IMR-90 (cell line): ENCODE measurements at regions not wholly inside any gene's neighbourhood (a gene's known extent, or its start where the extent isn't known, plus 50 kb on each side); places are given as distances from the start of the nearest gene placed in this dataset.
A peak's percentile ranks its signal among the peaks of the same experiment; 100 is the strongest.

ENCODE experiments used
- ATAC-seq: fragments of 200-7000 bp; cut with Tn5 transposase; 2 replicates; pipeline ENCODE4 v1.9.1; 2020; ENCODE audit warnings: low read depth, mild to moderate bottlenecking, moderate library complexity
- BruUV-seq: library from RNA; stranded (reverse); fragments of 400-500 nt; replicated peaks from 2 replicates; lab custom pipeline; 2021; lab: Mats Ljungman, UMichigan
- CTCF ChIA-PET: fragments of 300-600 bp; formaldehyde crosslinking; extraction: SDS; loops from one replicate; lab custom pipeline; 2021; ENCODE audit warnings: antibody characterized with exemption; lab: Yijun Ruan, JAX
- POLR2A ChIA-PET: fragments of 300-600 bp; sonication (Branson Sonifier 250); formaldehyde crosslinking; loops from one replicate; lab custom pipeline; 2022; ENCODE audit warnings: antibody characterized with exemption; ENCODE audit not compliant: unreplicated experiment; lab: Charles Lee
- DNase-seq: peaks from one replicate; pipeline ENCODE4 v3.0.0; 2013
- H2AFZ ChIP-seq: replicated peaks from 2 replicates; pipeline ENCODE3; 2013; ENCODE audit warnings: low read length, mild to moderate bottlenecking; ENCODE audit not compliant: poor library complexity
- H2AK5ac ChIP-seq: 2 replicates; pipeline ENCODE4 v1.6.1; 2013; ENCODE audit warnings: low read depth, low read length, inconsistent platforms
- H2AK9ac ChIP-seq: replicated peaks from 2 replicates; pipeline ENCODE3; 2013; ENCODE audit warnings: mild to moderate bottlenecking, low read depth, low read length, moderate library complexity; ENCODE audit not compliant: poor library complexity
- H2BK120ac ChIP-seq: 2 replicates; pipeline ENCODE4 v1.6.1; 2013; ENCODE audit warnings: low read depth, low read length, inconsistent platforms
- H2BK15ac ChIP-seq: 3 replicates; pipeline ENCODE4 v1.6.1; 2013; ENCODE audit warnings: low read depth, low read length, inconsistent platforms
- H2BK20ac ChIP-seq: 2 replicates; pipeline ENCODE4 v1.6.1; 2013; ENCODE audit warnings: low read depth, mild to moderate bottlenecking, inconsistent platforms, low read length, moderate library complexity
- H2BK5ac ChIP-seq: 2 replicates; pipeline ENCODE4 v1.6.1; 2013; ENCODE audit warnings: mild to moderate bottlenecking, low read depth, low read length, inconsistent platforms; ENCODE audit not compliant: poor library complexity, severe bottlenecking
- H3K14ac ChIP-seq: replicated peaks from 2 replicates; pipeline ENCODE4 v1.6.1; 2013; ENCODE audit warnings: low read depth, low read length, inconsistent platforms
- H3K18ac ChIP-seq: 2 replicates; pipeline ENCODE4 v1.6.1; 2013; ENCODE audit warnings: low read depth, low read length, control low read depth
- H3K23ac ChIP-seq: 2 replicates; pipeline ENCODE4 v1.6.1; 2013; ENCODE audit warnings: low read depth, low read length, inconsistent platforms
- H3K27ac ChIP-seq: 2 replicates; pipeline ENCODE4 v1.5.1; 2013; ENCODE audit warnings: mild to moderate bottlenecking, control low read depth, low read length; ENCODE audit not compliant: insufficient read depth
- H3K27me3 ChIP-seq: 2 replicates; pipeline ENCODE4 v1.6.1; 2013; ENCODE audit warnings: low read length; ENCODE audit not compliant: control insufficient read depth, insufficient read depth
- H3K36me3 ChIP-seq: 2 replicates; pipeline ENCODE4 v1.6.1; 2013; ENCODE audit warnings: low read length, mixed read lengths; ENCODE audit not compliant: control insufficient read depth, insufficient read depth
- H3K4ac ChIP-seq: 2 replicates; pipeline ENCODE4 v1.6.1; 2013; ENCODE audit warnings: low read depth, low read length, inconsistent platforms
- H3K4me1 ChIP-seq: 2 replicates; pipeline ENCODE4 v1.6.1; 2013; ENCODE audit warnings: low read length, mixed read lengths; ENCODE audit not compliant: control insufficient read depth, insufficient read depth
- H3K4me2 ChIP-seq: 2 replicates; pipeline ENCODE4 v1.6.1; 2013; ENCODE audit warnings: low read depth, mild to moderate bottlenecking, control low read depth, low read length, moderate library complexity
- H3K4me3 ChIP-seq: 2 replicates; pipeline ENCODE4 v1.5.1; 2013; ENCODE audit warnings: low read depth, mild to moderate bottlenecking, control low read depth, low read length, moderate library complexity; ENCODE audit not compliant: insufficient read depth
- H3K56ac ChIP-seq: 2 replicates; pipeline ENCODE4 v1.6.1; 2013; ENCODE audit warnings: low read length, inconsistent platforms; ENCODE audit not compliant: insufficient read depth; ENCODE audit errors: extremely low read depth
- H3K79me1 ChIP-seq, 2 experiments: 2 replicates each; pipeline ENCODE4 v1.6.1; 2013; ENCODE audit warnings: low read length in 2 of 2, inconsistent platforms in 1 of 2, low read depth in 1 of 2
- H3K9ac ChIP-seq: 2 replicates; pipeline ENCODE4 v1.6.1; 2013; ENCODE audit warnings: low read depth, low read length, control low read depth
- H3K9me1 ChIP-seq: 2 replicates; pipeline ENCODE4 v1.6.1; 2013; ENCODE audit warnings: low read length, inconsistent platforms; ENCODE audit not compliant: insufficient read depth
- H3K9me3 ChIP-seq: 2 replicates; pipeline ENCODE4 v1.6.1; 2013; ENCODE audit warnings: low read length; ENCODE audit not compliant: control insufficient read depth, insufficient read depth
- H4K20me1 ChIP-seq: 2 replicates; pipeline ENCODE4 v1.6.1; 2013; ENCODE audit warnings: low read length, inconsistent platforms; ENCODE audit not compliant: insufficient read depth
- H4K5ac ChIP-seq: 2 replicates; pipeline ENCODE4 v1.6.1; 2013; ENCODE audit warnings: mild to moderate bottlenecking, low read depth, low read length, control low read depth
- H4K8ac ChIP-seq, 2 experiments: 2 replicates each; pipeline ENCODE4 v1.6.1; 2013; ENCODE audit warnings: low read depth in 2 of 2, low read length in 2 of 2, control low read depth in 1 of 2, inconsistent platforms in 1 of 2
- H4K91ac ChIP-seq: 2 replicates; pipeline ENCODE4 v1.6.1; 2013; ENCODE audit warnings: low read depth, low read length, inconsistent platforms; ENCODE audit not compliant: insufficient read depth
- BHLHE40 ChIP-seq: fragments of 150-350 bp; IDR thresholded peaks from 2 replicates; pipeline ENCODE4 v1.6.1; 2016; ENCODE audit warnings: mild to moderate bottlenecking, low read depth, low read length
- ELK1 ChIP-seq: fragments of 150-350 bp; IDR thresholded peaks from 2 replicates; pipeline ENCODE4 v1.6.1; 2016; ENCODE audit warnings: low read depth, mild to moderate bottlenecking, low read length, moderate library complexity, borderline replicate concordance
- FOS ChIP-seq: fragments of 150-350 bp; IDR thresholded peaks from 2 replicates; pipeline ENCODE4 v1.6.1; 2016; ENCODE audit warnings: low read depth, low read length
- MAFK ChIP-seq: IDR thresholded peaks from 2 replicates; pipeline ENCODE4 v1.6.1; 2012; ENCODE audit warnings: low read depth, low read length, improper control_type of control experiment
- MAZ ChIP-seq: IDR thresholded peaks from 2 replicates; pipeline ENCODE4 v1.6.1; 2012; ENCODE audit warnings: low read depth, mild to moderate bottlenecking, low read length, improper control_type of control experiment, moderate library complexity, borderline replicate concordance
- MXI1 ChIP-seq: IDR thresholded peaks from 2 replicates; pipeline ENCODE4 v1.6.1; 2012; ENCODE audit warnings: low read depth, mild to moderate bottlenecking, low read length, moderate library complexity, borderline replicate concordance
- NFE2L2 ChIP-seq: fragments of 150-350 bp; IDR thresholded peaks from 2 replicates; pipeline ENCODE4 v1.6.1; 2016; ENCODE audit warnings: low read depth, mild to moderate bottlenecking, low read length
- RCOR1 ChIP-seq: IDR thresholded peaks from 2 replicates; pipeline ENCODE4 v1.6.1; 2012; ENCODE audit warnings: mild to moderate bottlenecking, low read length, improper control_type of control experiment; ENCODE audit not compliant: insufficient replicate concordance
- RFX5 ChIP-seq: IDR thresholded peaks from 2 replicates; pipeline ENCODE4 v1.8.0; 2012; ENCODE audit warnings: low read depth, mild to moderate bottlenecking, low read length, moderate library complexity
- SMC3 ChIP-seq: fragments of 150-350 bp; IDR thresholded peaks from 2 replicates; pipeline ENCODE4 v1.6.1; 2016; ENCODE audit warnings: low read depth, mild to moderate bottlenecking, antibody characterized with exemption, low read length, moderate library complexity
- WGBS, 2 experiments: methylation state at CpG; one replicate each; pipeline versions ENCODE4 v1.1.5 to v1.1.7; 2013; ENCODE audit warnings: missing lambda C conversion rate in 2 of 2; ENCODE audit not compliant: insufficient read length in 1 of 2; ENCODE audit errors: extremely low coverage in 2 of 2; 5-methylcytosine and 5-hydroxymethylcytosine counted together
- dilution Hi-C: fragments of 300-500 bp; cut with HindIII; formaldehyde crosslinking; loops from one replicate; pipeline ENCODE4 v1.14.3; 2018; ENCODE audit warnings: low sequenced_read_pairs; ENCODE audit not compliant: unreplicated experiment
- in situ Hi-C: fragments of 300-500 bp; cut with MboI; formaldehyde crosslinking; loops from 3 replicates; pipeline ENCODE4 v1.14.3; 2019; ENCODE audit warnings: low sequenced_read_pairs, inconsistent platforms, mixed read lengths
- intact Hi-C: fragments of 100-400 bp; cut with micrococcal nuclease; formaldehyde crosslinking; loops from 2 replicates; pipeline ENCODE4 v1.10.0; 2022

- no peak for TF ChIP-seq MAFK
Measured at GRCh38 chr3:64900617-64901521, 213.1 kb upstream of the ADAMTS9 start (continued).

- Histone ChIP-seq H3K27ac (no peak overlapping the region), H2BK120ac (no peak overlapping the region), H3K27me3 (no peaks in the 10 kb centered on the region), H3K23ac (no peak overlapping the region), H4K20me1 (no peaks in the 10 kb centered on the region), H3K4ac (no peak overlapping the region), H3K56ac (no peak overlapping the region), H3K9ac (no peak overlapping the region), H2AFZ (no peak overlapping the region), H3K79me1 (no peaks in the 10 kb centered on the region), H3K14ac (no peak overlapping the region), H2AK5ac (peak overlapping the region; percentile 7; the same call in 1 of the 2 replicates), H3K4me2 (no peak overlapping the region), H3K18ac (no peak overlapping the region), H3K4me3 (no peak overlapping the region), H3K9me3 (no peaks in the 10 kb centered on the region), H4K8ac (no peak overlapping the region), H3K9me1 (no peaks in the 10 kb centered on the region), H2AK9ac (no peak overlapping the region), H3K4me1 (peaks cover 7% of the 10 kb centered on the region), H2BK15ac (no peak overlapping the region), H2BK5ac (no peak overlapping the region), H4K5ac (no peak overlapping the region), H4K91ac (no peak overlapping the region), H3K36me3 (no peaks in the 10 kb centered on the region), H2BK20ac (no peak overlapping the region)
- intact Hi-C loops (no loop called here), dilution Hi-C loops (no loop called here), in situ Hi-C loops (no loop called here)
- WGBS, 2 experiments = no CpG with 5 or more reads among the region's 3 CpGs
- ChIA-PET POLR2A (no interaction called here), CTCF (no interaction called here)
- BruUV-seq = no TSS peak
- TF ChIP-seq SMC3 (no peak), MAZ (no peak), RFX5 (no peak), NFE2L2 (no peak), FOS (no peak), ELK1 (no peak), MXI1 (no peak), BHLHE40 (no peak), RCOR1 (no peak)
- no peak for DNase-seq
- ATAC-seq = no peak
Measured at GRCh38 chr3:64900156-64900555, 212.4 kb upstream of the ADAMTS9 start.
